Ascending aorta (tissue), 2 donors: ENCODE measurements at regions not wholly inside any gene's neighbourhood (a gene's known extent, or its start where the extent isn't known, plus 50 kb on each side); places are given as distances from the start of the nearest gene placed in this dataset.

Experiments
- DNase-seq, 2 donors: peaks; one replicate each; pipeline ENCODE4 v3.0.0-alpha.2; 2019; ENCODE audit warnings: low spot score in 2 of 2
- H3K27ac ChIP-seq, 2 donors: fragments of 200-600 bp; sonication (generic); one replicate each; pipeline ENCODE4 v1.5.1; 2016 to 2017; ENCODE audit warnings: mild to moderate bottlenecking in 1 of 2
- H3K27me3 ChIP-seq: fragments of 200-600 bp; sonication (generic); one replicate; pipeline ENCODE4 v1.5.1; 2017
- H3K36me3 ChIP-seq, 2 donors: fragments of 200-600 bp; sonication (generic); one replicate each; pipeline ENCODE4 v1.5.1; 2016
- H3K4me1 ChIP-seq, 2 donors: fragments of 200-600 bp; sonication (generic); one replicate each; pipeline ENCODE4 v1.5.1; 2016 to 2017; ENCODE audit warnings: mild to moderate bottlenecking in 1 of 2
- H3K4me3 ChIP-seq, 2 donors: fragments of 200-600 bp; sonication (generic); one replicate each; pipeline ENCODE4 v1.5.1; 2016 to 2017; ENCODE audit warnings: mild to moderate bottlenecking in 1 of 2
- H3K9me3 ChIP-seq, 2 donors: fragments of 200-600 bp; sonication (generic); one replicate each; pipeline ENCODE4 v1.5.1; 2016
- CTCF ChIP-seq, 3 experiments: fragments of 200-600 bp in 2 of 3; fragments of 450-650 bp in 1 of 3; sonication (generic) in 2 of 3; IDR thresholded peaks; one replicate each; pipeline ENCODE4 v1.5.1; 2016 to 2019; ENCODE audit warnings: antibody characterized with exemption in 3 of 3, mild to moderate bottlenecking in 1 of 3, moderate library complexity in 1 of 3
- intact Hi-C: fragments of 100-400 bp; cut with DNase I; formaldehyde crosslinking; loops from one replicate; pipeline ENCODE4 v1.15.1; 2023

GRCh38 chr5:118687661-118688621, 300.4 kb downstream of the DTWD2 start:
- intact Hi-C loops: no loop called here
- Histone ChIP-seq H3K4me3 (no peak overlapping the region), H3K27me3 (no peaks in the 10 kb centered on the region), H3K4me1 (no peaks in the 10 kb centered on the region), H3K9me3 (no peaks in the 10 kb centered on the region), H3K36me3 (no peaks in the 10 kb centered on the region), H3K27ac (no peak overlapping the region)
- TF ChIP-seq CTCF (IDR thresholded peaks at IDR 0.05): no peak
- no peak for DNase-seq

DNA sequence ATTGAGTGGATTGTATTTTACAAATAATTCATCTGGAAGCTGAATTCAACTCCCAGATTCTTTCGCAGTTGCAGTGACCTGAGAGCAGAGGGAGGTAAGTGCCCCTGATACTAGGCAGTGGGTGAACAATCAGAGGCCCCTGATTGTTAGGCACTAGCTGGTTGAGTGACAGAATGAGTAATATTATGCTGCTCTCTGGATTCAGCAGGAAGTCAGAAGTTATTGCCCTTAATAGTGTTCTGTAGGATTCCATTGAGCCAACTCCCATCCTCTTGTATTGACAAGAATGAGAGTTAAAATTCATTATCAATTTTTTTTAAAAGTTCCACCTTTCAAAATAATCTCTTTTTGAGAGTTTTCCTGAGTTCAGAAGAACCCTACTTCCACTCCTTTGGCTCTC, 301.2 kb downstream of the DTWD2 start:
- intact Hi-C loops: no loop called here
- no peak overlapping the region for H3K4me3 ChIP-seq
- H3K27me3 ChIP-seq: no peaks in the 10 kb centered on the region
- H3K27ac ChIP-seq: no peak overlapping the region
- no peaks in the 10 kb centered on the region for H3K36me3 ChIP-seq
- H3K9me3 ChIP-seq: no peaks in the 10 kb centered on the region
- H3K4me1 ChIP-seq: no peaks in the 10 kb centered on the region
- no peak for TF ChIP-seq CTCF (IDR thresholded peaks at IDR 0.05)
- no peak for DNase-seq

DNA sequence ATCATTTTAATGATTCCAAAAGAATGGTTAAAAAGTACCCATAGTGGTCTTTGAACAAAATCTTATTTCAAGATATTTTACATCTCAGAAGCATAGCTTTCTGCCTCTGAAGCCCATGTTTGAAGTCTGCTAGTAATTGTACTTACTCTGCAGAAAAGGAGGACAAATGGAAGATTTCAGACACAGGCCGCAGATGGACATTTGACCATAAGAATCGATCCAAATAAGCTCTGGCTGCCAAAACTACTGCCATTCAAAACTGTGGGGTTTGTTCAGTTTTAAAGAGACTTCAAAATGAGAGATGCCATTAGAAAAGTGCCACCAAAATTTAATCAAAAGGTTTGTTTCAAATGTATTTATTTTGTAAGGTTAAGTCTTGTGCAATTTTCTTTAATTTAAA, 306.7 kb downstream of the DTWD2 start:
- Histone ChIP-seq H3K36me3 (no peaks in the 10 kb centered on the region), H3K27me3 (no peaks in the 10 kb centered on the region), H3K4me3 (no peak overlapping the region), H3K9me3 (no peaks in the 10 kb centered on the region), H3K27ac (no peak overlapping the region), H3K4me1 (no peaks in the 10 kb centered on the region)
- intact Hi-C loops: no loop called here
- TF ChIP-seq CTCF (IDR thresholded peaks at IDR 0.05): no peak
- no peak for DNase-seq

- Histone ChIP-seq H3K9me3 (peaks cover 0 to 4% of the 10 kb centered on the region in 2 donors), H3K4me1 (no peaks in the 10 kb centered on the region), H3K4me3 (no peak overlapping the region), H3K36me3 (no peaks in the 10 kb centered on the region), H3K27ac (no peak overlapping the region), H3K27me3 (no peaks in the 10 kb centered on the region)
- no peak for TF ChIP-seq CTCF (IDR thresholded peaks at IDR 0.05)
- DNase-seq: no peak
- intact Hi-C loops: no loop called here
Measured at GRCh38 chr5:118679264-118679940, 308.9 kb downstream of the DTWD2 start.

- Histone ChIP-seq H3K27ac (no peak overlapping the region), H3K9me3 (peaks cover 0 to 10% of the 10 kb centered on the region in 2 donors), H3K36me3 (no peaks in the 10 kb centered on the region), H3K4me1 (no peaks in the 10 kb centered on the region), H3K4me3 (no peak overlapping the region), H3K27me3 (no peaks in the 10 kb centered on the region)
- no peak for DNase-seq
- intact Hi-C loops: no loop called here
- no peak for TF ChIP-seq CTCF (IDR thresholded peaks at IDR 0.05)
Measured at GRCh38 chr5:118678746-118679145, 309.6 kb downstream of the DTWD2 start.
